ENCODE measurements at regions not wholly inside any gene's neighbourhood (a gene's known extent, or its start where the extent isn't known, plus 50 kb on each side); places are given as distances from the start of the nearest gene placed in this dataset.
"Not testable (repeated sequence)": the region's sequence is repeated elsewhere in the genome, so short reads cannot be mapped to it uniquely, and the experiment has no call there.

DNA sequence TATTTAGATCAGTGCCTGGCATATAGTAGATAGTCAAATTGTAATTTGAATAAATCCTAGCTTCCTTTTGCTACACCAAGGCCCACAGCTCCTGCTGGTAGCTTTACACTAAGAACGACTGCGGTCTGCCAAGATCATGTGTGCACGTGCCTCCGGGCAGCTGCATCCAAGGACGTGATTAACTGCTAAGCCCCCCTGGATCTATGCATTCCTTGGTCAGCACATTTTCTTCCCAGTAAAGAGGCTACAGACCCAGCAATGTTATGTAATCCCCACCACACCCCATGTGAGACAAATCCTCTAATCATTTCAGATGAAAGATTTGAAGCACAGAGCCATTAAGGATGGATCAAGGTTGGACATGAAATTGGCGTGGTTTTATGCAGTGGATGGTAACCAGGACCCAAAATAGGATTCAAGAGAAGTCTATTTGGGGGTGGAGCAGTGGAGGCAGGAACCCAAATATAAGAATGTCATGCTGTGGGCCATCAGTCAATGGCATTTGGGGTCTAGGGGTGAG lies 65.2 kb upstream of the PEG3 start:
- H3K27ac ChIP-seq, result no peak overlapping the region
- H3K4me1 ChIP-seq, result no peaks in the 10 kb centered on the region
- WGBS, 2 donors (ENCODE audit: low coverage in 1 of 2), result 40 to 74% methylated on average over 3 to 6 of the region's 6 CpGs
- TF ChIP-seq POLR2AphosphoS5 (IDR thresholded peaks at IDR 0.05), result no peak
- TF ChIP-seq EP300 (IDR thresholded peaks at IDR 0.05; ENCODE audit: low read depth), result no peak
- no peak for TF ChIP-seq POLR2A (IDR thresholded peaks at IDR 0.05)
- TF ChIP-seq, protein P1, sequence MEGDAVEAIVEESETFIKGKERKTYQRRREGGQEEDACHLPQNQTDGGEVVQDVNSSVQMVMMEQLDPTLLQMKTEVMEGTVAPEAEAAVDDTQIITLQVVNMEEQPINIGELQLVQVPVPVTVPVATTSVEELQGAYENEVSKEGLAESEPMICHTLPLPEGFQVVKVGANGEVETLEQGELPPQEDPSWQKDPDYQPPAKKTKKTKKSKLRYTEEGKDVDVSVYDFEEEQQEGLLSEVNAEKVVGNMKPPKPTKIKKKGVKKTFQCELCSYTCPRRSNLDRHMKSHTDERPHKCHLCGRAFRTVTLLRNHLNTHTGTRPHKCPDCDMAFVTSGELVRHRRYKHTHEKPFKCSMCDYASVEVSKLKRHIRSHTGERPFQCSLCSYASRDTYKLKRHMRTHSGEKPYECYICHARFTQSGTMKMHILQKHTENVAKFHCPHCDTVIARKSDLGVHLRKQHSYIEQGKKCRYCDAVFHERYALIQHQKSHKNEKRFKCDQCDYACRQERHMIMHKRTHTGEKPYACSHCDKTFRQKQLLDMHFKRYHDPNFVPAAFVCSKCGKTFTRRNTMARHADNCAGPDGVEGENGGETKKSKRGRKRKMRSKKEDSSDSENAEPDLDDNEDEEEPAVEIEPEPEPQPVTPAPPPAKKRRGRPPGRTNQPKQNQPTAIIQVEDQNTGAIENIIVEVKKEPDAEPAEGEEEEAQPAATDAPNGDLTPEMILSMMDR (IDR thresholded peaks at IDR 0.05), result no peak
- no peaks in the 10 kb centered on the region for H3K27me3 ChIP-seq
- intact Hi-C loops (cut with DNase I; ENCODE audit: low total_unique reads) (no loop called here), in situ Hi-C loops (cut with MboI; ENCODE audit: low pct_ligation_motif_present in 1 of 4, low pct_unique_long_range_greater_than_20kb in 1 of 4, low sequenced_read_pairs in 3 of 4) (no loop called here)
- no peak for DNase-seq
- H3K36me3 ChIP-seq, result no peaks in the 10 kb centered on the region
- H3K4me3 ChIP-seq, result no peak overlapping the region
- H3K9me3 ChIP-seq, result peaks cover 0 to 6% of the 10 kb centered on the region in 2 donors

DNA sequence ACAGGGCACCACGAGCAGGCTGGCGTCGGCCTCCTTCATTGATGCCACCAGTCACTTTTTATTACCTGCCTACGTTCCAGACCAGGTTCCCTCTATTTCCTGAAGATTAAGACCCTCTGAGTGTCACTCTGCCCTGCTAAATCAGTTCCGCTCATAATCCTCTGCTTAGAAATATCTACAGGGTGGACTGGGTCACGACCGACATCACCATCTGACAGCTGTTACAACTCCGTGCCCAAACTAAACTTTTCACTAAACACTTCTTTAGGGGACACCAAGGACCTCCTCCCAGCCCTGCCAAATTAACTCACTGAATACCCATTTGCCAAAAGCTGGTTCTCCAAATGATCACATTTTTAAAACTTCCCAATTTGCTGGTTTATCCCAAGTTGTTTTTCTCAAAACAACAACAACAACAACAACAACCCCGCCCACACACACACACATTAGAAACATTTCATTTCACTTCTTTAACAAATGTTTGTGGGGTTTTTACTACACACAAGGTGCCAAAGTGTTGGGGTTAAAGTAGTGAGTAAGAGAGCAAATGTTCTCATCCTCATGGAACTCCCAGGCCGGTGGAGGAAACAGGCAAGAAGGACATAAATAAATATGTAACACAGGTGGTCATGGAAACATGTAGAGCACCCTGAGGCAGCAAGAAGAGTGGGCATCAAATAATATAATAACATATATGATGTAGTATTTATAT lies 72.0 kb upstream of the PEG3 start:
- TF ChIP-seq, protein P1 (IDR thresholded peaks at IDR 0.05), result no peak
- TF ChIP-seq POLR2A (IDR thresholded peaks at IDR 0.05), result no peak
- TF ChIP-seq EP300 (IDR thresholded peaks at IDR 0.05; ENCODE audit: low read depth), result no peak
- no peak for TF ChIP-seq POLR2AphosphoS5 (IDR thresholded peaks at IDR 0.05)
- Histone ChIP-seq H3K4me3 (no peak overlapping the region), H3K27ac (no peak overlapping the region), H3K4me1 (no peaks in the 10 kb centered on the region), H3K27me3 (no peaks in the 10 kb centered on the region), H3K9me3 (peaks cover 0 to 8% of the 10 kb centered on the region in 2 donors), H3K36me3 (no peaks in the 10 kb centered on the region)
- WGBS, 2 donors (ENCODE audit: low coverage in 1 of 2), result 76 to 83% methylated on average over 3 to 10 of the region's 10 CpGs
- in situ Hi-C loops (cut with MboI; ENCODE audit: low pct_ligation_motif_present in 1 of 4, low pct_unique_long_range_greater_than_20kb in 1 of 4, low sequenced_read_pairs in 3 of 4) (no loop called here), intact Hi-C loops (cut with DNase I; ENCODE audit: low total_unique reads) (no loop called here)
- DNase-seq, result no peak

DNA sequence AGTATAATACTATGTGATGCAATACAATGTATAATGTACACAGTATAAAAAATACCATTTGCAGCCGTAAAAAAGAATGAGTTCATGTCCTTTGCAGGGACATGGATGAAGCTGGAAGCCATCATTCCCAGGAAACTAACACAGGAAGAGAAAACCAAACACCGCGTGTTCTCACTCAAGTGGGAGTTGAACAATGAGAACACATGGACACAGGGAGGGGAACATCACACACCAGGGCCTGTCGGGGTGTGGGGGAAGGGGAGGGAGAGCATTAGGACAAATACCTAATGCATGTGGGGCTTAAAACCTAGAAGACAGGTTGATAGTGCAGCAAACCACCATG lies 72.6 kb upstream of the PEG3 start:
- H3K4me3 ChIP-seq; H3K27ac ChIP-seq; H3K9me3 ChIP-seq; DNase-seq; intact Hi-C loops (cut with DNase I; ENCODE audit: low total_unique reads); in situ Hi-C loops (cut with MboI; ENCODE audit: low pct_ligation_motif_present in 1 of 4, low pct_unique_long_range_greater_than_20kb in 1 of 4, low sequenced_read_pairs in 3 of 4); H3K4me1 ChIP-seq; H3K27me3 ChIP-seq; H3K36me3 ChIP-seq: not testable (repeated sequence)
- 63 to 67% methylated on average over 4 of the region's 4 CpGs for WGBS, 2 donors (ENCODE audit: low coverage in 1 of 2)

DNA sequence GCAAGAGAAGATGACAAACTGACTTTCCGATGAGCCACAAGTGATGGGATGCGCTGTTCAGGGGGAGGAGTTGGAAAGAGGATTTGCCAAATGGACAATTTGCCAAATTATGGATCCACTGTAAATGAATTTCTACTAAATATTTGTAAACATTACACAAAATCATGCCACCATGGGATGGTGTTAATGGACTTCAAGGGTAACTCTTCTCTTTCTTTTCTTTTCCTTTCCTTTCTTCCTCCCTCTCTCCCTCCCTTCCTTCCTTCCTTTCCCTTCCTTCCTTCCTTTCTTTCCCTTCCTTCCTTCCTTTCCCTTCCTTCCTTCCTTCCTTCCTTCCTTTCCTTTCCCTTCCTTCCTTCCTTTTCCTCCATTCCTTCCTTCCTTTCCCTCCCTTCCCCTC lies 76.0 kb upstream of the PEG3 start:
- DNase-seq, result no peak
- Histone ChIP-seq H3K36me3 (no peaks in the 10 kb centered on the region), H3K4me3 (no peak overlapping the region), H3K9me3 (peaks cover 4 to 5% of the 10 kb centered on the region in 2 donors), H3K27ac (no peak overlapping the region), H3K4me1 (no peaks in the 10 kb centered on the region), H3K27me3 (no peaks in the 10 kb centered on the region)
- WGBS, 2 donors (ENCODE audit: low coverage in 1 of 2), result 90 to 93% methylated on average over 2 of the region's 2 CpGs
- in situ Hi-C loops (cut with MboI; ENCODE audit: low pct_ligation_motif_present in 1 of 4, low pct_unique_long_range_greater_than_20kb in 1 of 4, low sequenced_read_pairs in 3 of 4), result no loop called here
- TF ChIP-seq POLR2A (IDR thresholded peaks at IDR 0.05) (no peak), POLR2AphosphoS5 (IDR thresholded peaks at IDR 0.05) (no peak), EP300 (IDR thresholded peaks at IDR 0.05; ENCODE audit: low read depth) (no peak)
- TF ChIP-seq, protein P1 (IDR thresholded peaks at IDR 0.05), result no peak
- intact Hi-C loops (cut with DNase I; ENCODE audit: low total_unique reads), result no loop called here

DNA sequence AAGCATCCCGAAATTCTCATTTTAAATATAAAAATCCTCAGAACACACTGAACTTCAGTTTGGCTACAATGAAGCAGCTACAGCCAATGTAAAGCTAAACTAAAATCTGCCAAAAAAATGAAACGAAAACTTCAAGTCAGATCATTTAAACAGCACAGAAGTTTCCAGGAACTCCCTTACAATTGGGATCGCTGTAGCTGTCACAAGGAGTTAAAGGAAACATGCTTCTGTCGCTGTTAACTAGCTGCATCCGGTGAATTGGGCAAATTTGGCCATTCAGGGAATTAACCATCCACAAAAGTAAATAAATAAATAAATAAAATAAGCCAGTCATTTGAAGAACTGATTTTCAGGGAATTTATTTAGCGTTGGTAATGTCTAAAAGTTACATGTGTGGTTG lies 77.0 kb upstream of the PEG3 start:
- H3K4me1 ChIP-seq, result no peaks in the 10 kb centered on the region
- WGBS, 2 donors (ENCODE audit: low coverage in 1 of 2), result 49 to 56% methylated on average over 6 of the region's 6 CpGs
- H3K36me3 ChIP-seq, result no peaks in the 10 kb centered on the region
- H3K27me3 ChIP-seq, result no peaks in the 10 kb centered on the region
- peaks cover 5 to 8% of the 10 kb centered on the region in 2 donors for H3K9me3 ChIP-seq
- TF ChIP-seq EP300 (IDR thresholded peaks at IDR 0.05; ENCODE audit: low read depth) (no peak), POLR2A (IDR thresholded peaks at IDR 0.05) (no peak), POLR2AphosphoS5 (IDR thresholded peaks at IDR 0.05) (no peak)
- TF ChIP-seq, protein P1 (IDR thresholded peaks at IDR 0.05), result no peak
- H3K4me3 ChIP-seq, result no peak overlapping the region
- in situ Hi-C loops (cut with MboI; ENCODE audit: low pct_ligation_motif_present in 1 of 4, low pct_unique_long_range_greater_than_20kb in 1 of 4, low sequenced_read_pairs in 3 of 4), result no loop called here
- H3K27ac ChIP-seq, result no peak overlapping the region
- intact Hi-C loops (cut with DNase I; ENCODE audit: low total_unique reads), result no loop called here
- no peak for DNase-seq

Measured in transverse colon (tissue), 4 donors.